NCI-H82 treated with DMSO at 0.1 percent for 48 hours (cell line): ENCODE measurements at regions not wholly inside any gene's neighbourhood (a gene's known extent, or its start where the extent isn't known, plus 50 kb on each side); places are given as distances from the start of the nearest gene placed in this dataset.
"Not testable (repeated sequence)": the region's sequence is repeated elsewhere in the genome, so short reads cannot be mapped to it uniquely, and the experiment has no call there.

Experiments used
- DNase-seq: peaks from one replicate; lab custom pipeline; 2025; ENCODE audit not compliant: unreplicated experiment; lab: John Stamatoyannopoulos, UW

- DNase-seq, result no peak
Observed at GRCh38 chr4:85153221-85153620, 186.7 kb upstream of the WDFY3 start.

- no peak for DNase-seq
Observed at GRCh38 chr4:85154591-85154990, 188.1 kb upstream of the WDFY3 start.

GRCh38 chr4:85165808-85166207 lies 199.3 kb upstream of the WDFY3 start:
- DNase-seq, result no peak

GRCh38 chr4:85166318-85166717 lies 199.8 kb upstream of the WDFY3 start:
- DNase-seq, result no peak

- no peak for DNase-seq
Observed at GRCh38 chr4:85168234-85168834, 201.8 kb upstream of the WDFY3 start.

GRCh38 chr4:85170241-85170640 lies 203.8 kb upstream of the WDFY3 start:
- no peak for DNase-seq

GRCh38 chr4:85175190-85175589 lies 208.7 kb upstream of the WDFY3 start:
- DNase-seq, result no peak

GRCh38 chr4:85177092-85177491 lies 210.6 kb upstream of the WDFY3 start:
- no peak for DNase-seq

GRCh38 chr4:85177679-85178078 lies 211.2 kb upstream of the WDFY3 start:
- no peak for DNase-seq

- no peak for DNase-seq
Observed at GRCh38 chr4:85180533-85180932, 214.0 kb upstream of the WDFY3 start.

GRCh38 chr4:85187106-85187505 lies 220.6 kb upstream of the WDFY3 start:
- DNase-seq, result no peak

- DNase-seq, result not testable (repeated sequence)
Observed at GRCh38 chr4:85196015-85196414, 229.5 kb upstream of the WDFY3 start.

GRCh38 chr4:85200106-85200505 lies 233.6 kb upstream of the WDFY3 start:
- no peak for DNase-seq

- DNase-seq, result no peak
Observed at GRCh38 chr4:85209161-85209560, 242.7 kb upstream of the WDFY3 start.

GRCh38 chr4:85210353-85210752 lies 243.9 kb upstream of the WDFY3 start:
- no peak for DNase-seq

- not testable (repeated sequence) for DNase-seq
Observed at GRCh38 chr4:85216571-85216970, 250.1 kb upstream of the WDFY3 start.

GRCh38 chr4:85218756-85219155 lies 252.3 kb upstream of the WDFY3 start:
- no peak for DNase-seq

- DNase-seq, result no peak
Observed at GRCh38 chr4:85221606-85222005, 253.3 kb upstream of the ARHGAP24 start.

GRCh38 chr4:85222561-85222960 lies 252.4 kb upstream of the ARHGAP24 start:
- no peak for DNase-seq

GRCh38 chr4:85228264-85228663 lies 246.7 kb upstream of the ARHGAP24 start:
- no peak for DNase-seq

GRCh38 chr4:85233516-85233915 lies 241.4 kb upstream of the ARHGAP24 start:
- DNase-seq, result no peak

GRCh38 chr4:85243857-85244256 lies 231.1 kb upstream of the ARHGAP24 start:
- DNase-seq, result no peak

- no peak for DNase-seq
Observed at GRCh38 chr4:85244638-85245037, 230.3 kb upstream of the ARHGAP24 start.

- DNase-seq, result no peak
Observed at GRCh38 chr4:85246055-85246454, 228.9 kb upstream of the ARHGAP24 start.
